RWPE1 (cell line): ENCODE measurements at regions not wholly inside any gene's neighbourhood (a gene's known extent, or its start where the extent isn't known, plus 50 kb on each side); places are given as distances from the start of the nearest gene placed in this dataset.

Experiments used
- CTCF ChIA-PET: fragments of 350-600 bp; sonication (Branson Sonifier 250); formaldehyde crosslinking; extraction: SDS; loops from one replicate; lab custom pipeline; 2021; lab: Yijun Ruan, JAX
- POLR2A ChIA-PET: fragments of 400-600 bp; formaldehyde crosslinking; extraction: SDS; loops from one replicate; lab custom pipeline; 2020; ENCODE audit warnings: antibody characterized with exemption; ENCODE audit not compliant: low non-redundant PET; lab: Yijun Ruan, JAX
- DNase-seq: peaks from one replicate; pipeline ENCODE4 v3.0.0; 2012; ENCODE audit warnings: low spot score
- H3K27ac ChIP-seq: fragments of 450-650 bp; 2 replicates; pipeline ENCODE4 v1.5.1; 2017
- TF ChIP-seq, protein P1 (sequence below): fragments of 450-650 bp; conservative IDR thresholded peaks from 2 replicates; pipeline ENCODE4 v1.5.1; 2017; ENCODE audit warnings: low read depth, mild to moderate bottlenecking

DNA sequence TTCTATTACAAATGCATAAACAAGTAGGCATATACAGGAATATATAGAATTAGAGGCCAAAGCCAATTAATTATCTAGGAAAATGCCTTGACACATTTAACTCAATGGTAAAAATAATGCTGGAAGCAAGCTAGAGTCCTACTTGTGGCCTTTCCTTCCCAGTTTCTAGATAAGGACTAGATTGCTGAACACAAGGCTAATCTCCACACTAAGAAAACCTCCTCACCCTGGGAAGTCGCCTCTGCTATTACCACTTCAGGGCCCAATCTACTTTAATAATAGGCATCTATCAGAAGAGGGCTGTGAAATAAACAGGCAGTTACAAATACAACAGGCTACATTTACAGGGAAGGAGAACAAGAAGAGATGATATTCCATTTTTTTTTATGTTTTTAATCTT is 80.5 kb upstream of the PRICKLE2 start:
- DNase-seq, result no peak
- TF ChIP-seq, protein P1, sequence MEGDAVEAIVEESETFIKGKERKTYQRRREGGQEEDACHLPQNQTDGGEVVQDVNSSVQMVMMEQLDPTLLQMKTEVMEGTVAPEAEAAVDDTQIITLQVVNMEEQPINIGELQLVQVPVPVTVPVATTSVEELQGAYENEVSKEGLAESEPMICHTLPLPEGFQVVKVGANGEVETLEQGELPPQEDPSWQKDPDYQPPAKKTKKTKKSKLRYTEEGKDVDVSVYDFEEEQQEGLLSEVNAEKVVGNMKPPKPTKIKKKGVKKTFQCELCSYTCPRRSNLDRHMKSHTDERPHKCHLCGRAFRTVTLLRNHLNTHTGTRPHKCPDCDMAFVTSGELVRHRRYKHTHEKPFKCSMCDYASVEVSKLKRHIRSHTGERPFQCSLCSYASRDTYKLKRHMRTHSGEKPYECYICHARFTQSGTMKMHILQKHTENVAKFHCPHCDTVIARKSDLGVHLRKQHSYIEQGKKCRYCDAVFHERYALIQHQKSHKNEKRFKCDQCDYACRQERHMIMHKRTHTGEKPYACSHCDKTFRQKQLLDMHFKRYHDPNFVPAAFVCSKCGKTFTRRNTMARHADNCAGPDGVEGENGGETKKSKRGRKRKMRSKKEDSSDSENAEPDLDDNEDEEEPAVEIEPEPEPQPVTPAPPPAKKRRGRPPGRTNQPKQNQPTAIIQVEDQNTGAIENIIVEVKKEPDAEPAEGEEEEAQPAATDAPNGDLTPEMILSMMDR, result no peak
- POLR2A ChIA-PET, result no interaction called here
- H3K27ac ChIP-seq, result no peak overlapping the region
- CTCF ChIA-PET, result no interaction called here

DNA sequence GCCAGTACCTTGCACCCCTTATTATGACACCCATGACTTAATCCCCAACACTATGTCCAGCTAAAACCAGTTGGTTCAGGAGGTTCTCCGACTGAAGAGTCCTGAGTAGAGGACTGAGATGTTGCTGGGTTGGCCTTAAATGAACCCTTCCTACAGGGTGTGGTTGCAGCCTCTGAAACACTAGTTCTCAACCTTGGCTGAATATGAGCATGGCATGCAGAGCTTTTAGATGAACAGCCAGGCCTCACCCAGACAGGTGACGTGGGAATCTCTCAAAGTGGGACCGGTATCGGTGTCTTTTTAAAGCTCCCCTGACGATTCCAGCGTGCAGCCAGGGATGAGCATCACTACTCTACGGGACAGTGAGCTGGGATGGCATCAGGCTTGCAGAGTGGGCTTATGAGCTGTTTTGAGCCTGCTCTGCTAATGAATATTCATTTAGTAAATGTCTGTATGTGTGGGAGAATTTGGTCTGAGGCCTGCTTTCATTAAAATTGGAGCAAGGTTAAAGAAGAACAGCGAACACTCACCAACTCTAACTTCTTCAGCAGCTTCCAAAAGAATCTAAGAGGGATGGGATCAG is 79.7 kb upstream of the PRICKLE2 start:
- ChIA-PET CTCF (no interaction called here), POLR2A (no interaction called here)
- no peak for DNase-seq
- TF ChIP-seq, protein P1, result no peak
- H3K27ac ChIP-seq, result no peak overlapping the region

DNA sequence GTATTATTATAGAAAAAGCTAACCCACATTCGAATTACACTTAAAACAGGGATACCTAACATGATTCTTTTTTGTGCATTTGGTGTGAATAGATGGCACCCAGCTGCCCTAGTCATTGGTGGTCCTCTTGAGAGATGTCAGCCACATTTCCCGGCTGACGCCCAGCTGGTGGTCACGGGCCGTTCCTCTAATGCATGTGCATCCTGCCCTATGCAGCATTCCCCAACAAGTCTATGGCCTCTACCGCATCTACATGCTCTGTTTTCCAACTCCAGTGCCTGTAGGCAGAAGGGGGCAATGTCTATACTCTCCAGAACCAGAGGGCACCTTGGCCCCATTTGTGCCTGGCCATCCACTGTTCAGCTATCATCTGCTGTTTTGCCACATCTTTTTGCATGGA is 78.6 kb upstream of the PRICKLE2 start:
- no peak for DNase-seq
- CTCF ChIA-PET, result no interaction called here
- POLR2A ChIA-PET, result no interaction called here
- H3K27ac ChIP-seq, result no peak overlapping the region
- TF ChIP-seq, protein P1, result no peak

DNA sequence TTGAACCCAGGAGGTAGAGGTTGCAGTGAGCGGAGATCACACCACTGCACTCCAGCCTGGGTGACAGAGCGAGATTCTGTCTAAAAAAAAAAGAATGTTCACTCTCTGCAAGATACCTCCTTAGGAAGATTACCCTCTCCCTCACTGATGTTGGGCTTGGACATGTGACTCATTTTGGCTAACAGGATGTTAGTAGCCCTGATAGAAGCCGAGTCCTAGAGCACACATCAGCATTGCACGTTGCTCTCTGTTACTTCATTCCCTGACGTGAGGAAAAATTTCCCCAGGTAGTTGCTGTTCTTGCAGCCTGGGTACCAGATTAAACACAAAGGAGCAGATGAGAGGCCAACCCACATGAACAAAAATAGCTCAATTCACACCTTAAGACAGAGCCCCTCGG is 78.1 kb upstream of the PRICKLE2 start:
- CTCF ChIA-PET, result no interaction called here

DNA sequence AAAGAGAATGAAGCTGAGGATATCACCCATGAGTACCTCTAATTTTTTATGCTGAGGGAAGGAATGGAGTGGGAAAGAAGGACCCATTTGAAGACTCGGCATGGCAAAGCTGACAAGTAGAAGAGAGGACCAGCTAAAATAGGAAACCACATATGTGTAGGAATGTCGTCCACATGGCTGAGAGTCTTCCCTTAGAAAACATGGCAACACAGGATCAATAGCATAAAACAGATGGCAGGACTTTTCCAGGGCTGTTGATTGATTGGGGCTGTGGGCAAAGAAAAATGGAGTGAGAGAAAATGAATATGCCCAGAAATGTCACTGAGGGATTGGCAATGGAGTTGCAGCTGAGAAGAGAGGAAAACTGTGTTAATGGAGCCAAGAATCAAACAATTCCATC is 76.2 kb upstream of the PRICKLE2 start:
- DNase-seq, result no peak
- TF ChIP-seq, protein P1, result no peak
- CTCF ChIA-PET, result no interaction called here
- no peak overlapping the region for H3K27ac ChIP-seq
- POLR2A ChIA-PET, result no interaction called here

More for the DNA sequence above, 78.1 kb upstream of the PRICKLE2 start:
- POLR2A ChIA-PET, result no interaction called here
- DNase-seq, result no peak
- H3K27ac ChIP-seq, result no peak overlapping the region
- TF ChIP-seq, protein P1, result no peak

DNA sequence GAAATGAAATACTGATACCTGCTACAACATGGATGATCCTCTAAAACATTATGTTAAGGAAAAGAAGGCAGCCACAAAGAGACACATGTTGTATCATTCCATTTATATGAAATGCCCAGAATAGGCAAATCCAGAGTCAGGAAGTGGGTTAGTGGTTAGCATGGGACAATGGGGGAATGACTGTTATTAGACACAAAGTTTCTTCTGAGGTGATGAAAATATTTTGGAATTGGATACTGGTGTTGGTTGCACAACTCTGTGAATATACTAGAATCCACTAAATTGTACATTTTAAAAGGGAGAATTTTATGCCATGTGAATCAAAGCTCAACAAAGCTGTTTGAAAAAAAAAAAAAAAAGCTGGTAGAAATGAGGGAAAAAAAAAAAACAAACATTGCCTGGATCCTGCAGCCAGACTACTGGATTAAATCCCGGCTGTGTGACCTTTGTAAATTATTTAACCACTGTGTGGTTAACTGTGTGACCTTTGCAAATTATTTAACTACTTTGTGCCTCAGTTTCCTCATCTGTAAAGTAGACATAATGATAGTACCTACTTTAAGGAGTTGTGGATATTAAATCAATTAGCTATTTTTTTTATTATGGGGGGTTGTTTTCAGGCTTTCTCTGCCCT is 75.6 kb upstream of the PRICKLE2 start:
- DNase-seq, result no peak
- TF ChIP-seq, protein P1, result no peak
- POLR2A ChIA-PET, result no interaction called here
- H3K27ac ChIP-seq, result no peak overlapping the region
- CTCF ChIA-PET, result no interaction called here
